ENCODE measurements at regions not wholly inside any gene's neighbourhood (a gene's known extent, or its start where the extent isn't known, plus 50 kb on each side); places are given as distances from the start of the nearest gene placed in this dataset.

GRCh38 chr16:54986409-54986808 lies 55.7 kb downstream of the IRX5 start:
- Mint-ChIP-seq H3K9me3 (ENCODE audit: insufficient read depth) (no peaks in the 10 kb centered on the region), H3K4me3 (no peak overlapping the region), H3K27ac (no peak overlapping the region), H3K27me3 (no peaks in the 10 kb centered on the region), H3K4me1 (no peaks in the 10 kb centered on the region)
- Histone ChIP-seq H4K20me1 (ENCODE audit: control insufficient read depth, insufficient read depth, low read length, poor library complexity, severe bottlenecking) (no peaks in the 10 kb centered on the region), H3K27ac (ENCODE audit: low read length in 2 of 2) (no peak overlapping the region), H3K4me1 (ENCODE audit: control insufficient read depth in 2 of 2, insufficient read depth in 2 of 2, low read length in 2 of 2) (no peaks in the 10 kb centered on the region), H2AFZ (ENCODE audit: insufficient read depth, low read depth, low read length, poor library complexity, severe bottlenecking) (no peak overlapping the region), H3K27me3 (replicated peaks in 1 of 4; ENCODE audit: control extremely low read depth in 1 of 4, control insufficient read depth in 3 of 4, insufficient read depth in 4 of 4, low read length in 3 of 4) (no peaks in the 10 kb centered on the region), H3K79me2 (ENCODE audit: control insufficient read depth, insufficient read depth, low read length) (no peaks in the 10 kb centered on the region), H3K9me3 (ENCODE audit: control extremely low read depth in 1 of 3, control insufficient read depth in 2 of 3, insufficient read depth in 1 of 3, low read length in 2 of 3) (no peaks in the 10 kb centered on the region), H3K9ac (ENCODE audit: low read length) (no peak overlapping the region), H3K36me3 (replicated peaks in 1 of 2; ENCODE audit: control extremely low read depth in 1 of 2, control insufficient read depth in 1 of 2, extremely low read depth in 1 of 2, insufficient read depth in 2 of 2, low read length in 1 of 2) (no peaks in the 10 kb centered on the region), H3K4me2 (replicated peaks; ENCODE audit: low read depth, low read length, poor library complexity, severe bottlenecking) (no peak overlapping the region), H3K4me3 (ENCODE audit: control extremely low read depth in 1 of 5, extremely low read depth in 1 of 5, insufficient read depth in 1 of 5, low read depth in 2 of 5, low read length in 4 of 5) (no peak overlapping the region)
- CTCF ChIA-PET: no interaction called here
- WGBS (ENCODE audit: insufficient coverage): 87% methylated on average over 7 of the region's 8 CpGs
- TF ChIP-seq CTCF (IDR thresholded peaks at IDR 0.05) (no peak), EZH2 (IDR thresholded peaks at IDR 0.05; ENCODE audit: borderline replicate concordance, insufficient read depth, low read depth, low read length, poor library complexity, severe bottlenecking) (no peak)
- DNase-seq (no peak), ATAC-seq (ENCODE audit: low read depth) (no peak)
- POLR2A ChIA-PET: no interaction called here
- intact Hi-C loops (cut with micrococcal nuclease): no loop called here

- Histone ChIP-seq H3K79me2 (ENCODE audit: control insufficient read depth, insufficient read depth, low read length) (no peaks in the 10 kb centered on the region), H3K27me3 (replicated peaks in 1 of 4; ENCODE audit: control extremely low read depth in 1 of 4, control insufficient read depth in 3 of 4, insufficient read depth in 4 of 4, low read length in 3 of 4) (no peaks in the 10 kb centered on the region), H2AFZ (ENCODE audit: insufficient read depth, low read depth, low read length, poor library complexity, severe bottlenecking) (no peak overlapping the region), H3K4me3 (ENCODE audit: control extremely low read depth in 1 of 5, extremely low read depth in 1 of 5, insufficient read depth in 1 of 5, low read depth in 2 of 5, low read length in 4 of 5) (no peak overlapping the region), H3K9me3 (ENCODE audit: control extremely low read depth in 1 of 3, control insufficient read depth in 2 of 3, insufficient read depth in 1 of 3, low read length in 2 of 3) (no peaks in the 10 kb centered on the region), H4K20me1 (ENCODE audit: control insufficient read depth, insufficient read depth, low read length, poor library complexity, severe bottlenecking) (no peaks in the 10 kb centered on the region), H3K4me1 (ENCODE audit: control insufficient read depth in 2 of 2, insufficient read depth in 2 of 2, low read length in 2 of 2) (no peaks in the 10 kb centered on the region), H3K27ac (ENCODE audit: low read length in 2 of 2) (no peak overlapping the region), H3K36me3 (replicated peaks in 1 of 2; ENCODE audit: control extremely low read depth in 1 of 2, control insufficient read depth in 1 of 2, extremely low read depth in 1 of 2, insufficient read depth in 2 of 2, low read length in 1 of 2) (no peaks in the 10 kb centered on the region), H3K9ac (ENCODE audit: low read length) (no peak overlapping the region), H3K4me2 (replicated peaks; ENCODE audit: low read depth, low read length, poor library complexity, severe bottlenecking) (no peak overlapping the region)
- Mint-ChIP-seq H3K4me1 (no peaks in the 10 kb centered on the region), H3K9me3 (ENCODE audit: insufficient read depth) (no peaks in the 10 kb centered on the region), H3K4me3 (no peak overlapping the region), H3K27ac (no peak overlapping the region), H3K27me3 (no peaks in the 10 kb centered on the region)
- ATAC-seq (ENCODE audit: low read depth): no peak
- intact Hi-C loops (cut with micrococcal nuclease): no loop called here
- no peak for TF ChIP-seq EZH2 (IDR thresholded peaks at IDR 0.05; ENCODE audit: borderline replicate concordance, insufficient read depth, low read depth, low read length, poor library complexity, severe bottlenecking)
- no peak for TF ChIP-seq CTCF (IDR thresholded peaks at IDR 0.05)
- CTCF ChIA-PET: no interaction called here
- POLR2A ChIA-PET: no interaction called here
- no peak for DNase-seq
- 72% methylated on average over 9 of the region's 14 CpGs for WGBS (ENCODE audit: insufficient coverage)
Observed at GRCh38 chr16:54987081-54987480, 56.4 kb downstream of the IRX5 start.
